ENCODE measurements at regions not wholly inside any gene's neighbourhood (a gene's known extent, or its start where the extent isn't known, plus 50 kb on each side); places are given as distances from the start of the nearest gene placed in this dataset.

GRCh38 chr17:79393358-79394052, 217.3 kb downstream of the RBFOX3 start:
- Mint-ChIP-seq H3K27ac (no peak overlapping the region), H3K4me3 (no peak overlapping the region), H3K9me3 (no peaks in the 10 kb centered on the region), H3K36me3 (no peaks in the 10 kb centered on the region), H3K27me3 (peaks cover 68% of the 10 kb centered on the region), H3K4me1 (no peaks in the 10 kb centered on the region)
- DNase-seq = peak; percentile 73

- no peak overlapping the region for H3K4me3 Mint-ChIP-seq
- H3K36me3 Mint-ChIP-seq = no peaks in the 10 kb centered on the region
- H3K9me3 Mint-ChIP-seq = no peaks in the 10 kb centered on the region
- DNase-seq = no peak
- H3K27me3 Mint-ChIP-seq = peaks cover 63% of the 10 kb centered on the region
- H3K4me1 Mint-ChIP-seq = no peaks in the 10 kb centered on the region
- H3K27ac Mint-ChIP-seq = no peak overlapping the region
Observed at GRCh38 chr17:79392598-79392997, 218.3 kb downstream of the RBFOX3 start.

- H3K27ac Mint-ChIP-seq = no peak overlapping the region
- H3K4me1 Mint-ChIP-seq = no peaks in the 10 kb centered on the region
- peaks cover 61% of the 10 kb centered on the region for H3K27me3 Mint-ChIP-seq
- H3K36me3 Mint-ChIP-seq = no peaks in the 10 kb centered on the region
- peak; percentile 54 for DNase-seq
- H3K9me3 Mint-ChIP-seq = no peaks in the 10 kb centered on the region
- no peak overlapping the region for H3K4me3 Mint-ChIP-seq
Observed at GRCh38 chr17:79391376-79392233, 219.2 kb downstream of the RBFOX3 start.

- Mint-ChIP-seq H3K27me3 (peaks cover 60% of the 10 kb centered on the region), H3K27ac (no peak overlapping the region), H3K4me3 (no peak overlapping the region), H3K36me3 (no peaks in the 10 kb centered on the region), H3K9me3 (no peaks in the 10 kb centered on the region), H3K4me1 (no peaks in the 10 kb centered on the region)
- no peak for DNase-seq
Observed at GRCh38 chr17:79389896-79390295, 221.0 kb downstream of the RBFOX3 start.

- no peak overlapping the region for H3K27ac Mint-ChIP-seq
- DNase-seq = peak; percentile 35
- H3K36me3 Mint-ChIP-seq = no peaks in the 10 kb centered on the region
- H3K9me3 Mint-ChIP-seq = no peaks in the 10 kb centered on the region
- no peak overlapping the region for H3K4me3 Mint-ChIP-seq
- no peaks in the 10 kb centered on the region for H3K4me1 Mint-ChIP-seq
- H3K27me3 Mint-ChIP-seq = peaks cover 48% of the 10 kb centered on the region
Observed at GRCh38 chr17:79388556-79389295, 222.1 kb downstream of the RBFOX3 start.

- Mint-ChIP-seq H3K36me3 (no peaks in the 10 kb centered on the region), H3K4me3 (no peak overlapping the region), H3K4me1 (no peaks in the 10 kb centered on the region), H3K9me3 (no peaks in the 10 kb centered on the region), H3K27ac (no peak overlapping the region), H3K27me3 (peaks cover 39% of the 10 kb centered on the region)
- DNase-seq = no peak
Observed at GRCh38 chr17:79387783-79388182, 223.1 kb downstream of the RBFOX3 start.

- H3K36me3 Mint-ChIP-seq = no peaks in the 10 kb centered on the region
- H3K4me3 Mint-ChIP-seq = no peak overlapping the region
- H3K27me3 Mint-ChIP-seq = peaks cover 22% of the 10 kb centered on the region
- H3K9me3 Mint-ChIP-seq = no peaks in the 10 kb centered on the region
- no peaks in the 10 kb centered on the region for H3K4me1 Mint-ChIP-seq
- H3K27ac Mint-ChIP-seq = no peak overlapping the region
- DNase-seq = no peak
Observed at GRCh38 chr17:79385962-79386563, 224.8 kb downstream of the RBFOX3 start.

- Mint-ChIP-seq H3K36me3 (no peaks in the 10 kb centered on the region), H3K9me3 (no peaks in the 10 kb centered on the region), H3K4me1 (no peaks in the 10 kb centered on the region), H3K4me3 (no peak overlapping the region), H3K27ac (no peak overlapping the region), H3K27me3 (peaks cover 14% of the 10 kb centered on the region)
- DNase-seq = no peak
Observed at GRCh38 chr17:79382313-79382712, 228.5 kb downstream of the RBFOX3 start.

GRCh38 chr17:79379700-79380445, 231.0 kb downstream of the RBFOX3 start:
- Mint-ChIP-seq H3K36me3 (no peaks in the 10 kb centered on the region), H3K4me3 (no peak overlapping the region), H3K4me1 (no peaks in the 10 kb centered on the region), H3K27me3 (peaks cover 24% of the 10 kb centered on the region), H3K9me3 (no peaks in the 10 kb centered on the region), H3K27ac (no peak overlapping the region)
- no peak for DNase-seq

- H3K36me3 Mint-ChIP-seq = no peaks in the 10 kb centered on the region
- H3K4me1 Mint-ChIP-seq = no peaks in the 10 kb centered on the region
- no peak overlapping the region for H3K4me3 Mint-ChIP-seq
- peaks cover 33% of the 10 kb centered on the region for H3K27me3 Mint-ChIP-seq
- H3K9me3 Mint-ChIP-seq = no peaks in the 10 kb centered on the region
- no peak overlapping the region for H3K27ac Mint-ChIP-seq
- DNase-seq = no peak
Observed at GRCh38 chr17:79377230-79377786, 233.5 kb downstream of the RBFOX3 start.

GRCh38 chr17:79374807-79375206, 236.0 kb downstream of the RBFOX3 start:
- DNase-seq = no peak
- Mint-ChIP-seq H3K27me3 (peaks cover 26% of the 10 kb centered on the region), H3K4me1 (no peaks in the 10 kb centered on the region), H3K9me3 (no peaks in the 10 kb centered on the region), H3K27ac (no peak overlapping the region), H3K36me3 (no peaks in the 10 kb centered on the region), H3K4me3 (no peak overlapping the region)

GRCh38 chr17:79374087-79374689, 236.7 kb downstream of the RBFOX3 start:
- no peak overlapping the region for H3K4me3 Mint-ChIP-seq
- H3K27me3 Mint-ChIP-seq = peaks cover 20% of the 10 kb centered on the region
- H3K4me1 Mint-ChIP-seq = no peaks in the 10 kb centered on the region
- DNase-seq = no peak
- no peaks in the 10 kb centered on the region for H3K9me3 Mint-ChIP-seq
- no peaks in the 10 kb centered on the region for H3K36me3 Mint-ChIP-seq
- H3K27ac Mint-ChIP-seq = no peak overlapping the region

- DNase-seq = no peak
- no peaks in the 10 kb centered on the region for H3K9me3 Mint-ChIP-seq
- H3K36me3 Mint-ChIP-seq = no peaks in the 10 kb centered on the region
- no peak overlapping the region for H3K4me3 Mint-ChIP-seq
- peaks cover 18% of the 10 kb centered on the region for H3K27me3 Mint-ChIP-seq
- no peaks in the 10 kb centered on the region for H3K4me1 Mint-ChIP-seq
- H3K27ac Mint-ChIP-seq = no peak overlapping the region
Observed at GRCh38 chr17:79372470-79373238, 238.2 kb downstream of the RBFOX3 start.

Data from activated naive CD8-positive, alpha-beta T cell treated with anti-CD3 and anti-CD28 coated beads for 36 hours (primary cell).